ENCODE measurements at regions not wholly inside any gene's neighbourhood (a gene's known extent, or its start where the extent isn't known, plus 50 kb on each side); places are given as distances from the start of the nearest gene placed in this dataset.

DNA sequence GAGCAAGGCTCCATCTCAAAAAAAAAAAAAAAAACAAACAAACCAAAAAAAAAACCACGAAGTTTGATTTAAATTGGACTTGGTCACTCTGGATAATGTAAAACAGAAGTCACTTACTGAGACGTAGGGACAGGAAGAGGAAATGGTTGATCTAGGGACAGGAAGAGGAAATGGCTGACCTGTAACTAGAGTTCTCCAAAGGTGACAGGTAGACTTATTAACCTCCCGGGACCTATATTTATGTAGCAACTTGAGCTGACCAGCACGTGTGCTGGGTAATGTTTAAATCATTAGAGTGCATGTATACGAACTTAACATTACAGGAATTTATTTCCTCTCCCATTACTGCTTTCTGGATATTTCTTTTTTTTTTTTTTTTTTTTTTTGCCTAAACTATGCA, 81.5 kb upstream of the DHX40 start:
- TF ChIP-seq POLR2A (IDR thresholded peaks at IDR 0.05): no peak
- WGBS (ENCODE audit: insufficient coverage, low coverage, low lambda C conversion rate, missing lambda C conversion rate): 35% methylated on average over 5 of the region's 5 CpGs
- intact Hi-C loops (cut with DNase I): no loop called here
- ATAC-seq: no peak
- H3K4me3 ChIP-seq: no peak overlapping the region
- no peaks in the 10 kb centered on the region for H3K4me1 ChIP-seq
- DNase-seq: no peak
- H3K27me3 ChIP-seq: no peaks in the 10 kb centered on the region
- H3K9me3 ChIP-seq: no peaks in the 10 kb centered on the region
- no peak overlapping the region for H3K27ac ChIP-seq
- H3K36me3 ChIP-seq: no peaks in the 10 kb centered on the region

GRCh38 chr17:59485015-59485414, 80.4 kb upstream of the DHX40 start:
- H3K4me1 ChIP-seq: no peaks in the 10 kb centered on the region
- intact Hi-C loops (cut with DNase I): no loop called here
- ATAC-seq: no peak
- H3K27ac ChIP-seq: no peak overlapping the region
- H3K9me3 ChIP-seq: no peaks in the 10 kb centered on the region
- TF ChIP-seq, protein P1, sequence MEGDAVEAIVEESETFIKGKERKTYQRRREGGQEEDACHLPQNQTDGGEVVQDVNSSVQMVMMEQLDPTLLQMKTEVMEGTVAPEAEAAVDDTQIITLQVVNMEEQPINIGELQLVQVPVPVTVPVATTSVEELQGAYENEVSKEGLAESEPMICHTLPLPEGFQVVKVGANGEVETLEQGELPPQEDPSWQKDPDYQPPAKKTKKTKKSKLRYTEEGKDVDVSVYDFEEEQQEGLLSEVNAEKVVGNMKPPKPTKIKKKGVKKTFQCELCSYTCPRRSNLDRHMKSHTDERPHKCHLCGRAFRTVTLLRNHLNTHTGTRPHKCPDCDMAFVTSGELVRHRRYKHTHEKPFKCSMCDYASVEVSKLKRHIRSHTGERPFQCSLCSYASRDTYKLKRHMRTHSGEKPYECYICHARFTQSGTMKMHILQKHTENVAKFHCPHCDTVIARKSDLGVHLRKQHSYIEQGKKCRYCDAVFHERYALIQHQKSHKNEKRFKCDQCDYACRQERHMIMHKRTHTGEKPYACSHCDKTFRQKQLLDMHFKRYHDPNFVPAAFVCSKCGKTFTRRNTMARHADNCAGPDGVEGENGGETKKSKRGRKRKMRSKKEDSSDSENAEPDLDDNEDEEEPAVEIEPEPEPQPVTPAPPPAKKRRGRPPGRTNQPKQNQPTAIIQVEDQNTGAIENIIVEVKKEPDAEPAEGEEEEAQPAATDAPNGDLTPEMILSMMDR (IDR thresholded peaks at IDR 0.05): no peak
- no peak for TF ChIP-seq POLR2A (IDR thresholded peaks at IDR 0.05)
- no peak overlapping the region for H3K4me3 ChIP-seq
- WGBS (ENCODE audit: insufficient coverage, low coverage, low lambda C conversion rate, missing lambda C conversion rate): 81% methylated on average over 3 of the region's 3 CpGs
- no peaks in the 10 kb centered on the region for H3K27me3 ChIP-seq
- H3K36me3 ChIP-seq: no peaks in the 10 kb centered on the region
- DNase-seq: no peak

GRCh38 chr17:59485946-59486345, 79.5 kb upstream of the DHX40 start:
- H3K36me3 ChIP-seq: no peaks in the 10 kb centered on the region
- H3K4me1 ChIP-seq: no peaks in the 10 kb centered on the region
- no peak overlapping the region for H3K27ac ChIP-seq
- no peak for TF ChIP-seq POLR2A (IDR thresholded peaks at IDR 0.05)
- TF ChIP-seq, protein P1 (IDR thresholded peaks at IDR 0.05): no peak
- H3K4me3 ChIP-seq: no peak overlapping the region
- no peak for DNase-seq
- no peaks in the 10 kb centered on the region for H3K27me3 ChIP-seq
- ATAC-seq: no peak
- no peaks in the 10 kb centered on the region for H3K9me3 ChIP-seq
- intact Hi-C loops (cut with DNase I): no loop called here

DNA sequence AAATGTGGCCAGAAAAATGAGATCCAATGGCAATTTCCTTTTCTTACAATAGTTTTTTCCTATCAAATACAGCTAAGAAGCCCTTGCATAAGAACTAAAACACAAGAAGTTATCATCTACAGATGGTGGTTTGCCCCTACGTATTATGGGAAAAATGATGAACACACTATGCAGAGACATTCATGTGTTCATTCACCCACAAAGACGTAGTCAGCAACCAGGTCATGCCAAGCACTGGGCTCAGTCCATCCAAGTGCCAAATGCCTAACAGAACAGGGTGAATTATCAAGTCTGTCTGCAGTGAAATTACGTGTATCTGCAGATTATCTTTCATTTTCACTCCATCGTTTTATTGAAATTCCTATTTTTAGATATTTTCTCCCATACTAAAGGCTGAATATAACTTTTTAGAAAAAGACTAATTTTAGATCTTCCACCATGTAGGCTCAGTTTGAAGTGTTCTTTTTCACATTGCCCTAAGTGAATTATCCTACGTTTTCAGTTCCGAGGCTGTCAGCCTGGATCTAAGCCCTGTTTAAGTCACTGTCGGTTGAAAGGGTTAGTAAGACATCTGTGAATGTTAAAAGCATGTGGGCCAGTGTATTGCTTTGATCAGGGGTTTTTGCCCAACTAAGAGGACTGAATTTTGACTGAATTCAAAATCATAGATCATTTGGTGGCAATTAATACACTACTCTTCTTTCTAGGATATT, 78.1 kb upstream of the DHX40 start:
- H3K27me3 ChIP-seq: no peaks in the 10 kb centered on the region
- H3K27ac ChIP-seq: no peak overlapping the region
- WGBS (ENCODE audit: insufficient coverage, low coverage, low lambda C conversion rate, missing lambda C conversion rate): 88% methylated on average over 7 of the region's 7 CpGs
- no peak overlapping the region for H3K4me3 ChIP-seq
- H3K36me3 ChIP-seq: no peaks in the 10 kb centered on the region
- no peak for TF ChIP-seq POLR2A (IDR thresholded peaks at IDR 0.05)
- TF ChIP-seq, protein P1 (IDR thresholded peaks at IDR 0.05): no peak
- DNase-seq (no peak), ATAC-seq (no peak)
- H3K9me3 ChIP-seq: no peaks in the 10 kb centered on the region
- intact Hi-C loops (cut with DNase I): no loop called here
- no peaks in the 10 kb centered on the region for H3K4me1 ChIP-seq

GRCh38 chr17:59488805-59489204, 76.6 kb upstream of the DHX40 start:
- WGBS (ENCODE audit: insufficient coverage, low coverage, low lambda C conversion rate, missing lambda C conversion rate): 98% methylated on average over 5 of the region's 5 CpGs
- intact Hi-C loops (cut with DNase I): no loop called here
- no peak for DNase-seq
- H3K4me1 ChIP-seq: no peaks in the 10 kb centered on the region
- no peak for ATAC-seq
- H3K27me3 ChIP-seq: no peaks in the 10 kb centered on the region
- H3K36me3 ChIP-seq: no peaks in the 10 kb centered on the region
- no peaks in the 10 kb centered on the region for H3K9me3 ChIP-seq
- H3K4me3 ChIP-seq: no peak overlapping the region
- no peak overlapping the region for H3K27ac ChIP-seq
- TF ChIP-seq, protein P1 (IDR thresholded peaks at IDR 0.05): no peak
- no peak for TF ChIP-seq POLR2A (IDR thresholded peaks at IDR 0.05)

Data from right lobe of liver (tissue), 6 donors.